Loucy (cell line): ENCODE measurements at regions not wholly inside any gene's neighbourhood (a gene's known extent, or its start where the extent isn't known, plus 50 kb on each side); places are given as distances from the start of the nearest gene placed in this dataset.

ENCODE experiments used
- CTCF ChIP-seq: fragments of 200-600 bp; sonication (generic); conservative IDR thresholded peaks from 2 replicates; pipeline ENCODE4 v1.5.1; 2014; ENCODE audit warnings: mild to moderate bottlenecking, antibody characterized with exemption, low read length
- EZH2phosphoT487 ChIP-seq: fragments of 200-600 bp; IDR thresholded peaks from 2 replicates; pipeline ENCODE4 v1.6.1; 2018; ENCODE audit warnings: antibody characterized with exemption, mild to moderate bottlenecking, moderate library complexity, borderline replicate concordance

GRCh38 chr5:114174131-114174530 is 187.7 kb upstream of the KCNN2 start:
- TF ChIP-seq CTCF (no peak), EZH2phosphoT487 (no peak)
